ENCODE measurements at regions not wholly inside any gene's neighbourhood (a gene's known extent, or its start where the extent isn't known, plus 50 kb on each side); places are given as distances from the start of the nearest gene placed in this dataset.

DNA sequence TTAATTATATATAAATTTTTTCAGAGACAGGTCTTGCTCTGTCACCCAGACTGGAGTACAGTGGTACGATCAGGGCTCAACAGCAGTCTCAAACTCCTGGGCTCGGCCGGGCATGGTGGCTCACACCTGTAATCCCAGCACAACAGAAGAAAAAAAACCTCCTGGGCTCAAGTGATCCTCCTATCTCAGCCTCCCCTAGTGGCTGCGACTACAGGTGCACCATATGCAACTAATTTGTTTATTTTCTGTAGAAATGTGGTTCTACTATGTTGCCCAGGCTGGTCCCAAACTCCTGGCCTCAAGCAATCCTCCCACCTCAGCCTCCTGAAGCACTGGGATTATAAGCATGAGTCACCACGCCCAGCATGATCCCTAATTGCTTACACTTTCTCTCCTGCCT, 56.1 kb upstream of the SLC35C1 start:
- TF ChIP-seq POLR2A (IDR thresholded peaks at IDR 0.05; ENCODE audit: borderline replicate concordance, extremely low read depth, insufficient read depth, insufficient read length) (no peak), CTCF (IDR thresholded peaks at IDR 0.05 in 2 of 3, conservative IDR thresholded peaks at IDR 0.05 in 1 of 3; ENCODE audit: borderline replicate concordance in 1 of 3, insufficient read depth in 1 of 3, low read depth in 2 of 3, low read length in 2 of 3) (peak in 2 of 3 experiments; percentile 29 to 33; a peak in 4 of 6 replicates), SP1 (IDR thresholded peaks at IDR 0.05; ENCODE audit: low read depth) (no peak), POLR2AphosphoS5 (IDR thresholded peaks at IDR 0.05; ENCODE audit: low read depth, low read length) (no peak), RAD21 (IDR thresholded peaks at IDR 0.05; ENCODE audit: low read depth) (no peak), EZH2phosphoT487 (IDR thresholded peaks at IDR 0.05; ENCODE audit: borderline replicate concordance) (no peak)
- TF ChIP-seq, protein P1, sequence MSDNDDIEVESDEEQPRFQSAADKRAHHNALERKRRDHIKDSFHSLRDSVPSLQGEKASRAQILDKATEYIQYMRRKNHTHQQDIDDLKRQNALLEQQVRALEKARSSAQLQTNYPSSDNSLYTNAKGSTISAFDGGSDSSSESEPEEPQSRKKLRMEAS (IDR thresholded peaks at IDR 0.05): no peak
